HepG2 (cell line): ENCODE measurements at regions not wholly inside any gene's neighbourhood (a gene's known extent, or its start where the extent isn't known, plus 50 kb on each side); places are given as distances from the start of the nearest gene placed in this dataset.

Experiments
- ATF1 ChIP-seq: IDR thresholded peaks from 2 replicates; pipeline ENCODE4 v1.6.1; 2016; ENCODE audit warnings: mild to moderate bottlenecking, control low read depth
- E2F1 ChIP-seq: sonication (generic); formaldehyde crosslinking; IDR thresholded peaks from 2 replicates; pipeline ENCODE4 v1.5.0; 2020; ENCODE audit warnings: missing genetic modification reagents
- MLLT10 ChIP-seq: sonication (generic); formaldehyde crosslinking; IDR thresholded peaks from 2 replicates; pipeline ENCODE4 v1.4.0; 2020; ENCODE audit warnings: missing genetic modification reagents
- MXD1 ChIP-seq: sonication (generic); formaldehyde crosslinking; IDR thresholded peaks from 2 replicates; pipeline ENCODE4 v1.4.0; 2020; ENCODE audit warnings: mild to moderate bottlenecking, missing genetic modification reagents
- MYC ChIP-seq: sonication (generic); formaldehyde crosslinking; IDR thresholded peaks from 2 replicates; pipeline ENCODE4 v1.9.0; 2021; ENCODE audit warnings: missing genetic modification reagents, borderline replicate concordance
- NFRKB ChIP-seq: fragments of 450-650 bp; IDR thresholded peaks from 2 replicates; pipeline ENCODE4 v1.6.1; 2017
- POLR2A ChIP-seq, 2 experiments: IDR thresholded peaks; 2 replicates each; pipeline ENCODE4 v1.6.1; 2011; ENCODE audit warnings: low read depth in 2 of 2, low read length in 2 of 2, mild to moderate bottlenecking in 1 of 2, moderate library complexity in 1 of 2; ENCODE audit not compliant: insufficient read depth in 1 of 2
- POLR2G ChIP-seq: fragments of 200-400 bp; formaldehyde crosslinking; IDR thresholded peaks from 2 replicates; pipeline ENCODE4 v1.6.1; 2018; ENCODE audit warnings: mild to moderate bottlenecking, low read depth, low read length, moderate library complexity
- TAF1 ChIP-seq: sonication (generic); formaldehyde crosslinking; IDR thresholded peaks from 2 replicates; pipeline ENCODE4 v1.4.0; 2020; ENCODE audit warnings: missing genetic modification reagents
- TBX2 ChIP-seq: sonication (generic); formaldehyde crosslinking; IDR thresholded peaks from 2 replicates; pipeline ENCODE4 v1.5.0; 2020; ENCODE audit warnings: missing genetic modification reagents, mild to moderate bottlenecking, borderline replicate concordance
- ZBTB20 ChIP-seq: sonication (generic); formaldehyde crosslinking; IDR thresholded peaks from 2 replicates; pipeline ENCODE4 v1.8.1; 2023; ENCODE audit warnings: missing genetic modification reagents, low read depth, mild to moderate bottlenecking, borderline replicate concordance

- no peak for TF ChIP-seq TAF1 (CRISPR knock-in tag)
- TF ChIP-seq TBX2 (CRISPR knock-in tag) = no peak
- no peak for TF ChIP-seq POLR2G
- no peak for TF ChIP-seq MLLT10 (CRISPR knock-in tag)
- TF ChIP-seq MYC = no peak
- TF ChIP-seq E2F1 (CRISPR knock-in tag) = no peak
- no peak for TF ChIP-seq MXD1 (CRISPR knock-in tag)
- no peak for TF ChIP-seq ATF1 (CRISPR knock-in tag)
- no peak for TF ChIP-seq POLR2A (IDR thresholded peaks at IDR 0.05; ENCODE audit: insufficient read depth in 1 of 2, low read depth in 2 of 2, low read length in 2 of 2)
- no peak for TF ChIP-seq ZBTB20 (CRISPR knock-in tag)
- TF ChIP-seq NFRKB = no peak
Measured at GRCh38 chr17:71828182-71828596, 292.6 kb upstream of the SOX9 start.
